Neuronal stem cell (in vitro differentiated cells): ENCODE measurements at regions not wholly inside any gene's neighbourhood (a gene's known extent, or its start where the extent isn't known, plus 50 kb on each side); places are given as distances from the start of the nearest gene placed in this dataset.
"Not testable (repeated sequence)": the region's sequence is repeated elsewhere in the genome, so short reads cannot be mapped to it uniquely, and the experiment has no call there.

Experiments
- DNase-seq: peaks from one replicate; pipeline ENCODE4 v3.0.0-alpha.2; 2013; ENCODE audit warnings: low spot score
- H2AFZ ChIP-seq: one replicate; pipeline ENCODE4 v1.6.1; 2013; ENCODE audit warnings: mild to moderate bottlenecking, low read length, inconsistent platforms
- H2AK5ac ChIP-seq: 2 replicates; pipeline ENCODE4 v1.6.1; 2013; ENCODE audit warnings: low read depth, mild to moderate bottlenecking, inconsistent platforms, low read length, moderate library complexity, mixed read lengths
- H2BK120ac ChIP-seq: 2 replicates; pipeline ENCODE4 v1.6.1; 2013; ENCODE audit warnings: low read depth, mild to moderate bottlenecking, inconsistent platforms, low read length, moderate library complexity, mixed read lengths
- H2BK12ac ChIP-seq: one replicate; pipeline ENCODE4 v1.6.1; 2013; ENCODE audit warnings: low read length, inconsistent platforms
- H2BK15ac ChIP-seq: 2 replicates; pipeline ENCODE4 v1.6.1; 2013; ENCODE audit warnings: mild to moderate bottlenecking, low read length, inconsistent platforms, mixed read lengths
- H2BK5ac ChIP-seq: one replicate; pipeline ENCODE4 v1.6.1; 2013; ENCODE audit warnings: inconsistent platforms, mild to moderate bottlenecking, low read length, moderate library complexity
- H3K14ac ChIP-seq: one replicate; pipeline ENCODE4 v1.6.1; 2013; ENCODE audit warnings: low read length, inconsistent platforms
- H3K18ac ChIP-seq: 2 replicates; pipeline ENCODE4 v1.6.1; 2013; ENCODE audit warnings: low read length, inconsistent platforms
- H3K23ac ChIP-seq: 2 replicates; pipeline ENCODE4 v1.6.1; 2013; ENCODE audit warnings: low read depth, mild to moderate bottlenecking, mixed read lengths, low read length, inconsistent platforms; ENCODE audit not compliant: poor library complexity
- H3K27ac ChIP-seq: replicated peaks from 3 replicates; pipeline ENCODE4 v1.5.1; 2013; ENCODE audit warnings: low read length, inconsistent platforms
- H3K27me3 ChIP-seq, 3 experiments: 2 replicates each; pipeline ENCODE4 v1.6.1; 2013; ENCODE audit warnings: low read length in 3 of 3, mild to moderate bottlenecking in 2 of 3, inconsistent platforms in 1 of 3, low read depth in 1 of 3, mixed read lengths in 1 of 3, moderate library complexity in 1 of 3; ENCODE audit not compliant: control insufficient read depth in 3 of 3, insufficient read depth in 3 of 3
- H3K36me3 ChIP-seq, 2 donors: replicated peaks in 1 of 2; 2 replicates each; pipeline ENCODE4 v1.6.1; 2013; ENCODE audit warnings: low read length in 2 of 2; ENCODE audit not compliant: control insufficient read depth in 2 of 2, insufficient read depth in 2 of 2
- H3K4ac ChIP-seq: 2 replicates; pipeline ENCODE4 v1.6.1; 2013; ENCODE audit warnings: inconsistent platforms, mild to moderate bottlenecking, low read length, moderate library complexity
- H3K4me1 ChIP-seq, 2 donors: 1 replicate in 1 of 2; 2 replicates in 1 of 2; pipeline ENCODE4 v1.6.1; 2013; ENCODE audit warnings: low read length in 2 of 2, low read depth in 1 of 2; ENCODE audit not compliant: control insufficient read depth in 2 of 2, insufficient read depth in 1 of 2
- H3K4me2 ChIP-seq: one replicate; pipeline ENCODE4 v1.6.1; 2013; ENCODE audit warnings: mild to moderate bottlenecking, low read length, inconsistent platforms; ENCODE audit not compliant: insufficient read depth, poor library complexity, severe bottlenecking
- H3K4me3 ChIP-seq, 2 donors: 2 replicates each; pipeline ENCODE4 v1.5.1; 2013; ENCODE audit warnings: low read length in 2 of 2, mild to moderate bottlenecking in 2 of 2, inconsistent platforms in 1 of 2, moderate library complexity in 1 of 2
- H3K79me1 ChIP-seq: one replicate; pipeline ENCODE4 v1.6.1; 2013; ENCODE audit warnings: low read depth, mild to moderate bottlenecking, inconsistent platforms, low read length, moderate library complexity
- H3K9ac ChIP-seq: one replicate; pipeline ENCODE4 v1.6.1; 2013; ENCODE audit warnings: mild to moderate bottlenecking, low read depth, low read length, inconsistent platforms; ENCODE audit not compliant: poor library complexity
- H3K9me3 ChIP-seq, 2 donors: replicated peaks in 1 of 2; 2 replicates each; pipeline versions ENCODE3 to v1.6.1; 2013; ENCODE audit warnings: low read length in 2 of 2, mild to moderate bottlenecking in 2 of 2, inconsistent platforms in 1 of 2, low read depth in 1 of 2, mixed read lengths in 1 of 2, moderate library complexity in 1 of 2; ENCODE audit not compliant: control insufficient read depth in 2 of 2, insufficient read depth in 1 of 2
- H4K8ac ChIP-seq: one replicate; pipeline ENCODE4 v1.6.1; 2013; ENCODE audit warnings: low read depth, mild to moderate bottlenecking, inconsistent platforms, low read length, moderate library complexity
- H4K91ac ChIP-seq: one replicate; pipeline ENCODE4 v1.6.1; 2013; ENCODE audit warnings: low read length, low read depth, mild to moderate bottlenecking, inconsistent platforms; ENCODE audit not compliant: poor library complexity
- WGBS, 2 donors: extraction: QIAGEN DNeasy Blood & Tissue Kit; methylation state at CpG; one replicate each; pipeline ENCODE4 v1.1.7; 2013; ENCODE audit warnings: missing lambda C conversion rate in 2 of 2, mixed read lengths in 1 of 2; ENCODE audit not compliant: insufficient read length in 2 of 2, insufficient replicate concordance in 1 of 2; ENCODE audit errors: extremely low coverage in 2 of 2; 5-methylcytosine and 5-hydroxymethylcytosine counted together

- H3K27ac ChIP-seq, H2AFZ ChIP-seq, H3K23ac ChIP-seq, H3K79me1 ChIP-seq, H2AK5ac ChIP-seq, H4K8ac ChIP-seq, H3K4me1 ChIP-seq, DNase-seq, H2BK12ac ChIP-seq, H3K4me2 ChIP-seq, H2BK15ac ChIP-seq, H3K18ac ChIP-seq, H3K4me3 ChIP-seq, H3K27me3 ChIP-seq, H3K9ac ChIP-seq, H3K14ac ChIP-seq, H3K36me3 ChIP-seq, H2BK5ac ChIP-seq, H2BK120ac ChIP-seq, H3K4ac ChIP-seq, H3K9me3 ChIP-seq, H4K91ac ChIP-seq: not testable (repeated sequence)
- WGBS, 2 donors: no CpG with 5 or more reads among the region's 2 CpGs
These were observed 446.7 kb downstream of the FOXD4L4 start for GRCh38 chr9:66183648-66184047.

- not testable (repeated sequence) for H3K18ac ChIP-seq, H2BK120ac ChIP-seq, H2AFZ ChIP-seq, H3K4me3 ChIP-seq, H2BK15ac ChIP-seq, H3K4me1 ChIP-seq, H3K27ac ChIP-seq, H3K4me2 ChIP-seq, H2BK12ac ChIP-seq, H4K91ac ChIP-seq, H3K14ac ChIP-seq, H3K4ac ChIP-seq, H3K9ac ChIP-seq, H3K9me3 ChIP-seq, H4K8ac ChIP-seq, H3K23ac ChIP-seq, H2AK5ac ChIP-seq, H2BK5ac ChIP-seq, H3K27me3 ChIP-seq, H3K79me1 ChIP-seq, H3K36me3 ChIP-seq, DNase-seq
- no CpG with 5 or more reads among the region's 4 CpGs for WGBS, 2 donors
These were observed 460.3 kb downstream of the FOXD4L4 start for GRCh38 chr9:66197199-66197598.

- not testable (repeated sequence) for H2BK5ac ChIP-seq, H4K8ac ChIP-seq, H2BK12ac ChIP-seq, H2AFZ ChIP-seq, H2BK15ac ChIP-seq, H3K79me1 ChIP-seq, H3K23ac ChIP-seq, H3K27ac ChIP-seq, H2BK120ac ChIP-seq, H3K27me3 ChIP-seq, H3K4me2 ChIP-seq, H3K4me1 ChIP-seq, DNase-seq, H3K4me3 ChIP-seq, H3K9me3 ChIP-seq, H3K14ac ChIP-seq, H4K91ac ChIP-seq, H3K4ac ChIP-seq, H3K9ac ChIP-seq, H3K18ac ChIP-seq, H3K36me3 ChIP-seq, H2AK5ac ChIP-seq
- WGBS, 2 donors: no CpG with 5 or more reads among the region's 22 CpGs
These were observed 461.5 kb downstream of the FOXD4L4 start for GRCh38 chr9:66198421-66198820.

GRCh38 chr9:66206617-66207016 is 469.7 kb downstream of the FOXD4L4 start:
- no CpG with 5 or more reads among the region's 1 CpG for WGBS, 2 donors
- not testable (repeated sequence) for H2BK5ac ChIP-seq, H3K4ac ChIP-seq, H2BK12ac ChIP-seq, H3K9me3 ChIP-seq, H4K8ac ChIP-seq, H3K14ac ChIP-seq, DNase-seq, H3K36me3 ChIP-seq, H3K79me1 ChIP-seq, H2BK120ac ChIP-seq, H3K18ac ChIP-seq, H3K4me1 ChIP-seq, H3K27ac ChIP-seq, H3K27me3 ChIP-seq, H2AFZ ChIP-seq, H3K23ac ChIP-seq, H4K91ac ChIP-seq, H3K4me3 ChIP-seq, H2BK15ac ChIP-seq, H3K9ac ChIP-seq, H2AK5ac ChIP-seq, H3K4me2 ChIP-seq
